ENCODE measurements at regions not wholly inside any gene's neighbourhood (a gene's known extent, or its start where the extent isn't known, plus 50 kb on each side); places are given as distances from the start of the nearest gene placed in this dataset.

DNA sequence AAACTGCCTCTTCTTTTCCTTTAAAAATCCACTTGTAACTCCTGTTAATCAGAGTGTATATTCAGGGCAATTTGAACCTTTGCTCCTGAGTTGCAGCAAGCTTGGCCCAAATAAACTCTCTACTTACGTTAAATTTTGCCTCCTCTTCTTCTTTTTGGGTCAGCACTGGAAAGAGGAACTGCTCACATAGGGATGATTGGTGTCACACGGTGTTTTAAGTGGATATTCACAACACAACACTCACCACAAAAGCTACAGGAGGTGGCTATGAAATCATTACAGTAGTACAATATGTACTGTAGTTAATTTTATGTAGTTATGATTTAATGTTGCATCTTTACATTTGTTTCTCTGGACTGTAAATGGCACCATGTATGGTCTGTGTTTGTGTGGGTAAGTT is 96.8 kb upstream of the DOCK9 start:
- Histone ChIP-seq H2AFZ (ENCODE audit: low read length) (no peak overlapping the region), H3K79me2 (ENCODE audit: control insufficient read depth, insufficient read depth, low read length) (no peaks in the 10 kb centered on the region), H3K27ac (ENCODE audit: insufficient read depth, low read length) (no peak overlapping the region), H3K9ac (ENCODE audit: insufficient read depth, low read length) (no peak overlapping the region), H3K4me3 (replicated peaks in 1 of 4; ENCODE audit: control extremely low read depth in 1 of 4, insufficient read depth in 1 of 4, low read depth in 3 of 4, low read length in 4 of 4) (no peak overlapping the region), H3K4me2 (ENCODE audit: extremely low read depth, insufficient read depth, low read length) (no peak overlapping the region), H3K36me3 (ENCODE audit: control insufficient read depth, insufficient read depth, low read length) (no peaks in the 10 kb centered on the region), H3K4me1 (ENCODE audit: control insufficient read depth, extremely low read depth, insufficient read depth, low read length) (no peaks in the 10 kb centered on the region), H3K9me3 (ENCODE audit: control insufficient read depth, insufficient read depth, low read depth, low read length) (no peaks in the 10 kb centered on the region), H4K20me1 (ENCODE audit: control insufficient read depth, extremely low read depth, insufficient read depth, low read length) (no peaks in the 10 kb centered on the region), H3K27me3 (ENCODE audit: control insufficient read depth, insufficient read depth, low read length) (no peaks in the 10 kb centered on the region)
- DNase-seq (ENCODE audit: low read depth in 2 of 2) = no peak
- no peak for TF ChIP-seq EZH2 (IDR thresholded peaks at IDR 0.05; ENCODE audit: low read length, missing control alignments)
- TF ChIP-seq, protein P1, sequence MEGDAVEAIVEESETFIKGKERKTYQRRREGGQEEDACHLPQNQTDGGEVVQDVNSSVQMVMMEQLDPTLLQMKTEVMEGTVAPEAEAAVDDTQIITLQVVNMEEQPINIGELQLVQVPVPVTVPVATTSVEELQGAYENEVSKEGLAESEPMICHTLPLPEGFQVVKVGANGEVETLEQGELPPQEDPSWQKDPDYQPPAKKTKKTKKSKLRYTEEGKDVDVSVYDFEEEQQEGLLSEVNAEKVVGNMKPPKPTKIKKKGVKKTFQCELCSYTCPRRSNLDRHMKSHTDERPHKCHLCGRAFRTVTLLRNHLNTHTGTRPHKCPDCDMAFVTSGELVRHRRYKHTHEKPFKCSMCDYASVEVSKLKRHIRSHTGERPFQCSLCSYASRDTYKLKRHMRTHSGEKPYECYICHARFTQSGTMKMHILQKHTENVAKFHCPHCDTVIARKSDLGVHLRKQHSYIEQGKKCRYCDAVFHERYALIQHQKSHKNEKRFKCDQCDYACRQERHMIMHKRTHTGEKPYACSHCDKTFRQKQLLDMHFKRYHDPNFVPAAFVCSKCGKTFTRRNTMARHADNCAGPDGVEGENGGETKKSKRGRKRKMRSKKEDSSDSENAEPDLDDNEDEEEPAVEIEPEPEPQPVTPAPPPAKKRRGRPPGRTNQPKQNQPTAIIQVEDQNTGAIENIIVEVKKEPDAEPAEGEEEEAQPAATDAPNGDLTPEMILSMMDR (conservative IDR thresholded peaks at IDR 0.05 in 1 of 2, IDR thresholded peaks at IDR 0.05 in 1 of 2; ENCODE audit: low read depth in 1 of 2, low read length in 2 of 2) = no peak

DNA sequence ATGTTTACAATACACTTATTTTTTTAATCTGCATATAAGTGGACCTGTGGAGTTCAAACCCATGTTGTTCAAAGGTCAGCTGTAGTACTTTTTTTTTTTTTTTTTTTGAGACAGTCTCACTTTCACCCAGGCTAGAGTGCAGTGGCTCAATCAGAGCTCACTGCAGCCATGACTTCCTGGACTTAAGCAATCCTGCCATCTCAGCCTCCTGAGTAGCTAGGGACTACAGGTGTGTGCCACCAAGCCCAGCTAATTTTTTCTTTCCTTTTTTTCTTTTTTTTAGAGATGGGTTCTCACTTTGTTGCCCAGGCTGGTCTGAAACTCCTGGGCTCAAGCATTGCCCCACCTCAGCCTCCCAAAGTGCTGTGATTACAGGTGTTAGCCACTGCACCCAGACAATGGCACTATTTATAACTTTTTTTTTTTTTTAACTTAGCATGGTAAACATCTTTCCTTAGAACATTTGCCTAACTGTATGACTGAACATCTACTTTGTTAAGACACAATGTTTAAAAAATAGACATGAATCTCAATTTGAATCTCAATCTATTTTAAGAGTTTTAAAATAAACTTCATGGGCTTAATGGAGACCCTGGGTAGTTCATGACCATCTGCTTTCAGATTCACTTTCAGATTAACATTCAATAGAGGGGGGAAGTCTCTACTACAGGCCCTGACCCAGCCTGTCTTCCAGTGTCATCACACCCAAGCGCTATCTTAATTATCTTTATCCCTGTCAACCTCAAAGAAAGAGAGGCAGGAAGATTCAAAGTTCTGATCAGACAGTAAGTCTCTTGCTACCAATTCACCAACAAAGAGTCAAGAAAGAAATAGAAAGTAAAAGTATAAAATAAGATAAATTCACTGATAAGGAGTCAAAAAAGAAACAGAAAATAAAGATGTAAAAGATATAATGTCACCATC is 97.7 kb upstream of the DOCK9 start:
- H3K79me2 ChIP-seq (ENCODE audit: control insufficient read depth, insufficient read depth, low read length) = no peaks in the 10 kb centered on the region
- no peak overlapping the region for H3K4me2 ChIP-seq (ENCODE audit: extremely low read depth, insufficient read depth, low read length)
- H3K9me3 ChIP-seq (ENCODE audit: control insufficient read depth, insufficient read depth, low read depth, low read length) = no peaks in the 10 kb centered on the region
- no peak overlapping the region for H3K4me3 ChIP-seq (replicated peaks in 1 of 4; ENCODE audit: control extremely low read depth in 1 of 4, insufficient read depth in 1 of 4, low read depth in 3 of 4, low read length in 4 of 4)
- DNase-seq (ENCODE audit: low read depth in 2 of 2) = no peak
- no peak for TF ChIP-seq EZH2 (IDR thresholded peaks at IDR 0.05; ENCODE audit: low read length, missing control alignments)
- TF ChIP-seq, protein P1 (conservative IDR thresholded peaks at IDR 0.05 in 1 of 2, IDR thresholded peaks at IDR 0.05 in 1 of 2; ENCODE audit: low read depth in 1 of 2, low read length in 2 of 2) = no peak
- no peak overlapping the region for H3K27ac ChIP-seq (ENCODE audit: insufficient read depth, low read length)
- no peaks in the 10 kb centered on the region for H3K36me3 ChIP-seq (ENCODE audit: control insufficient read depth, insufficient read depth, low read length)
- no peaks in the 10 kb centered on the region for H3K27me3 ChIP-seq (ENCODE audit: control insufficient read depth, insufficient read depth, low read length)
- H2AFZ ChIP-seq (ENCODE audit: low read length) = no peak overlapping the region
- H3K4me1 ChIP-seq (ENCODE audit: control insufficient read depth, extremely low read depth, insufficient read depth, low read length) = no peaks in the 10 kb centered on the region
- H4K20me1 ChIP-seq (ENCODE audit: control insufficient read depth, extremely low read depth, insufficient read depth, low read length) = no peaks in the 10 kb centered on the region
- no peak overlapping the region for H3K9ac ChIP-seq (ENCODE audit: insufficient read depth, low read length)

DNA sequence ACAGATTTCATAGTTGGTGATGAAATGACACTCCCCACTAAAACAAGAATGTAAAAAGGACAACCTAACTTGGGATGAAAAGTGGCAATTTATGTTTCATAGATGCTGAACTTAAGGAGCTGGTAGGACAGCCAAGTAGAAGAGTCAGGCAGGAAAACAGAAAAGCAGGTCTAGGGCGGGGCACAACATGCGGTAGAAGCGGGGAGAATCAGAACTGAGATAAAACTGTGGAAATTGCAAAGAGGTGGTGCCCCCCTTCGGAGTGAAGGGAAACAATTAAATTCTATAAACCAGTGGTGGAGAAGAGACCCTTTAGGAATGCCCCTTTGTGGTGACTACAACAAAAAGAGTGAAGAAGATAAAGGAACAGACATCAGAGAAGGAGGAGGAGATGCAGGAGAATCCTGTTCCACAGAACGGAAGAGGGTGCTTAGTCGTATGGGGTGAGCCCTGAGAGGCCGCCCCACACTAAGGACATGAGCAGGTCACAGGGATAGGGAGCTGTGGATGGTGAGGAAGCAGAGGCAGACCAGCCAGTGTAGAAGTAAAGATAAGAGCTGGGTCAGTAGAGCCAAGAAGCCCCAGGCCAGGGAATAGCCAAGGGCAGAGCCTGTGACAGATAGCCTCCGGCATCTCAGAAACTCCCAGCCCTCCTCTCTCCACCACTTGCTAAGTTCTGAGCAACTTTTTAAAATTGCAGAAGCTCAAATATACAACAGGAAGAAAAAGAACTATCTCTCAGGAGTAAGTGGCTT is 100.3 kb upstream of the DOCK9 start:
- H3K79me2 ChIP-seq (ENCODE audit: control insufficient read depth, insufficient read depth, low read length) = no peaks in the 10 kb centered on the region
- H2AFZ ChIP-seq (ENCODE audit: low read length) = no peak overlapping the region
- no peaks in the 10 kb centered on the region for H3K4me1 ChIP-seq (ENCODE audit: control insufficient read depth, extremely low read depth, insufficient read depth, low read length)
- H3K9me3 ChIP-seq (ENCODE audit: control insufficient read depth, insufficient read depth, low read depth, low read length) = no peaks in the 10 kb centered on the region
- no peak overlapping the region for H3K27ac ChIP-seq (ENCODE audit: insufficient read depth, low read length)
- no peak overlapping the region for H3K4me2 ChIP-seq (ENCODE audit: extremely low read depth, insufficient read depth, low read length)
- no peaks in the 10 kb centered on the region for H4K20me1 ChIP-seq (ENCODE audit: control insufficient read depth, extremely low read depth, insufficient read depth, low read length)
- DNase-seq (ENCODE audit: low read depth in 2 of 2) = no peak
- TF ChIP-seq EZH2 (IDR thresholded peaks at IDR 0.05; ENCODE audit: low read length, missing control alignments) = no peak
- TF ChIP-seq, protein P1 (conservative IDR thresholded peaks at IDR 0.05 in 1 of 2, IDR thresholded peaks at IDR 0.05 in 1 of 2; ENCODE audit: low read depth in 1 of 2, low read length in 2 of 2) = no peak
- H3K27me3 ChIP-seq (ENCODE audit: control insufficient read depth, insufficient read depth, low read length) = no peaks in the 10 kb centered on the region
- H3K9ac ChIP-seq (ENCODE audit: insufficient read depth, low read length) = no peak overlapping the region
- no peaks in the 10 kb centered on the region for H3K36me3 ChIP-seq (ENCODE audit: control insufficient read depth, insufficient read depth, low read length)
- H3K4me3 ChIP-seq (replicated peaks in 1 of 4; ENCODE audit: control extremely low read depth in 1 of 4, insufficient read depth in 1 of 4, low read depth in 3 of 4, low read length in 4 of 4) = no peak overlapping the region

Data from fibroblast of lung (primary cell).